ENCODE measurements at regions not wholly inside any gene's neighbourhood (a gene's known extent, or its start where the extent isn't known, plus 50 kb on each side); places are given as distances from the start of the nearest gene placed in this dataset.

DNA sequence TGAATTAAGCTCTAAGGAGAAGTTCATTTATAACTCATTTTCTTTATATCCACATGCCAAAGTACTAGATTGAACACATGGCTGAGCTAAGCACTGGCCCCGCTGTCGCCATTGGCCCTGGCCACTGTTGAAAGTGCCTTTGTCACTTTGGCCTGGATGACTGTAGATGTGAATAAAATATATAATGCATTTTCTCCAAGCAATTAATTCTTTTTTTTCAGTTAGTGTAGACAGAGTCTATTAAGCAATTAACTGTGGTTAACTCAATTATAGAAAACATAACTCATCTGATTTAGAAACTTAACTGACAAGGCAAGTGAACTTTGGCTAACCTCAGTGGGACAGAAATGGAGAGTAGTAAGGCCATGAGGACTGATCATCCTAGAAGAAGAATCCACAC lies 965.6 kb downstream of the EFNB2 start:
- TF ChIP-seq, protein P1, sequence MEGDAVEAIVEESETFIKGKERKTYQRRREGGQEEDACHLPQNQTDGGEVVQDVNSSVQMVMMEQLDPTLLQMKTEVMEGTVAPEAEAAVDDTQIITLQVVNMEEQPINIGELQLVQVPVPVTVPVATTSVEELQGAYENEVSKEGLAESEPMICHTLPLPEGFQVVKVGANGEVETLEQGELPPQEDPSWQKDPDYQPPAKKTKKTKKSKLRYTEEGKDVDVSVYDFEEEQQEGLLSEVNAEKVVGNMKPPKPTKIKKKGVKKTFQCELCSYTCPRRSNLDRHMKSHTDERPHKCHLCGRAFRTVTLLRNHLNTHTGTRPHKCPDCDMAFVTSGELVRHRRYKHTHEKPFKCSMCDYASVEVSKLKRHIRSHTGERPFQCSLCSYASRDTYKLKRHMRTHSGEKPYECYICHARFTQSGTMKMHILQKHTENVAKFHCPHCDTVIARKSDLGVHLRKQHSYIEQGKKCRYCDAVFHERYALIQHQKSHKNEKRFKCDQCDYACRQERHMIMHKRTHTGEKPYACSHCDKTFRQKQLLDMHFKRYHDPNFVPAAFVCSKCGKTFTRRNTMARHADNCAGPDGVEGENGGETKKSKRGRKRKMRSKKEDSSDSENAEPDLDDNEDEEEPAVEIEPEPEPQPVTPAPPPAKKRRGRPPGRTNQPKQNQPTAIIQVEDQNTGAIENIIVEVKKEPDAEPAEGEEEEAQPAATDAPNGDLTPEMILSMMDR (IDR thresholded peaks at IDR 0.05), result no peak
- TF ChIP-seq POLR2A (IDR thresholded peaks at IDR 0.05), result no peak

Measured in right lobe of liver (tissue), 4 donors.